C4-2B (cell line): ENCODE measurements at regions not wholly inside any gene's neighbourhood (a gene's known extent, or its start where the extent isn't known, plus 50 kb on each side); places are given as distances from the start of the nearest gene placed in this dataset.

Experiments used
- H3K27ac ChIP-seq: fragments of 450-650 bp; 2 replicates; pipeline ENCODE4 v1.5.1; 2017
- CTCF ChIP-seq: fragments of 450-650 bp; conservative IDR thresholded peaks from 2 replicates; pipeline ENCODE4 v1.5.1; 2017; ENCODE audit warnings: mild to moderate bottlenecking
- ZFX ChIP-seq: fragments of 450-650 bp; IDR thresholded peaks from 2 replicates; pipeline ENCODE4 v1.6.1; 2017

GRCh38 chr11:45067966-45068365 is 78.5 kb upstream of the PRDM11 start:
- H3K27ac ChIP-seq: no peak overlapping the region
- TF ChIP-seq CTCF: no peak
- TF ChIP-seq ZFX: no peak

GRCh38 chr11:45071232-45071631 is 75.2 kb upstream of the PRDM11 start:
- TF ChIP-seq CTCF (no peak), ZFX (no peak)
- H3K27ac ChIP-seq: no peak overlapping the region

GRCh38 chr11:45073685-45074141 is 72.7 kb upstream of the PRDM11 start:
- no peak overlapping the region for H3K27ac ChIP-seq

GRCh38 chr11:45075519-45075918 is 70.9 kb upstream of the PRDM11 start:
- TF ChIP-seq ZFX (no peak), CTCF (no peak)
- H3K27ac ChIP-seq: no peak overlapping the region

More at GRCh38 chr11:45073685-45074141, 72.7 kb upstream of the PRDM11 start:
- TF ChIP-seq CTCF (no peak), ZFX (no peak)

GRCh38 chr11:45075952-45076351 is 70.5 kb upstream of the PRDM11 start:
- no peak overlapping the region for H3K27ac ChIP-seq
- TF ChIP-seq CTCF (no peak), ZFX (no peak)

GRCh38 chr11:45076761-45077160 is 69.7 kb upstream of the PRDM11 start:
- no peak for TF ChIP-seq ZFX
- no peak for TF ChIP-seq CTCF
- no peak overlapping the region for H3K27ac ChIP-seq

GRCh38 chr11:45078236-45079074 is 68.0 kb upstream of the PRDM11 start:
- no peak overlapping the region for H3K27ac ChIP-seq

More at GRCh38 chr11:45078236-45079074, 68.0 kb upstream of the PRDM11 start:
- no peak for TF ChIP-seq CTCF
- no peak for TF ChIP-seq ZFX
